GM19463 (cell line): ENCODE measurements at regions not wholly inside any gene's neighbourhood (a gene's known extent, or its start where the extent isn't known, plus 50 kb on each side); places are given as distances from the start of the nearest gene placed in this dataset.

Experiments used
- ATAC-seq: cut with Tn5 transposase; IDR thresholded peaks from one replicate; pipeline ENCODE4 v1.9.1; 2021; ENCODE audit warnings: mild to moderate bottlenecking, moderate library complexity; ENCODE audit not compliant: unreplicated experiment

DNA sequence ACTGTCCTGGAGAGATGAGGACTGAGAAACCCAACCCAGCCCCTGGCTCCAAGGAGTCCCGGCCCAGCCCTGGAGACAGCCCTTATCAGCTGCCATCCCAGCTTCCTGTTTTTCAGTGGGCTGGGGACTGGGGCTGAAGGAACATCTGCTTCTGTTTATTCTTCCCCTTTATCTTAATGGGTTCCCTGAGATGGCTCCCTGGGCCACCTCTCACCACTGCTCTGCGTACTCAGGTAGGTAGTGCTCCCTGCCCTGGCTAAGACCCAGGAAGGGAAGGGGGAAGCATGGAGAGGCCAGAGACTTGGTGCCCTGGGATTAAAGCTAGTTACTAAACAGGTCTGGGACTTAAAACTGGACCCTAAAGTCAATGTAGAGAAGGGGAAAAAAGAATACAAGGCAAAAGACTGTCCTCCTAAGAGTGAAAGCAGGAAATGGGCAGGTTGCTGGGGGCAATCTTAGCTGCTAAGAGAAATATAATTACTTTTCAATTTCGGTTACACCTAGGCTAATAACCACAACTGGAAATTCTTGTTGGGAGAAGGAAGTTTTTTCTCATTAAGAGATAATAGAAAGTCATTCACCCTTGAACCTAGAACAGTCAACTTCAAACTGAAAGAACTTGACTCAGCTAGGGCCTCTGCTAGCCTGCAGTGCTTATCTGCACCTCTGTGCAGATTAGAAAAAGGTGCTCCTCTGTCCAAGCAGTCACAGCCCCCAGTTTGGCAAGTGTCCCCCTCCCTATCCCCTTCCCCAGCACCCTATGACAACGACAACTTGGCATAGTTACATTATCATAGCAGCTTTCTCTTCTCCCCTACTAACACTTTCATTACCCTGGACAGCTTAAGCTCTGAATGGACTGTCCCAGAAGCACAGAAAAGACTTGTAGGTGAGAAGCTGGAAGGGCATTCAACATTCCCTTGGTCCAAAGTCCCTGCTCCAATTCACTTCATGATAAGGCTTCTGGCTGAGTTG lies 65.6 kb upstream of the KDM7A start:
- ATAC-seq, result peak; percentile 83

DNA sequence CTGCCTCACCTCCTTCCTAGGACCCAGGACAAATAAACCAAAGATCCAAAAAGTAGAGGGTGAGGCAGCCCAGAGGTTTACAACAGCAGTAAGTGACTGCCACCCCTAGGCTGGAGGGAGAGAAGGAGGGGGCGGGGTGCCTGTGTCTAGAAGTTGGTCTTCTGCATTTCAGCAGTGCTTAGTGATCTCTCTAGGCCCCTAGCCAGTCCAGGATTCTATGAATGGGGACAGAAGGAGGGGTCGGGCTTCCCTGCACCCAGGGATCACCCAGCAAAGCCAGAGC lies 62.8 kb upstream of the KDM7A start:
- ATAC-seq, result no peak

- no peak for ATAC-seq
These were observed 62.2 kb upstream of the KDM7A start for GRCh38 chr7:140238778-140239652.

- ATAC-seq, result no peak
These were observed 60.6 kb upstream of the KDM7A start for GRCh38 chr7:140237390-140237789.

- no peak for ATAC-seq
These were observed 59.8 kb upstream of the KDM7A start for GRCh38 chr7:140236626-140237025.

GRCh38 chr7:140235114-140235513 lies 58.3 kb upstream of the KDM7A start:
- ATAC-seq, result no peak

- ATAC-seq, result peak; percentile 67
These were observed 56.5 kb upstream of the KDM7A start for GRCh38 chr7:140232957-140233917.

DNA sequence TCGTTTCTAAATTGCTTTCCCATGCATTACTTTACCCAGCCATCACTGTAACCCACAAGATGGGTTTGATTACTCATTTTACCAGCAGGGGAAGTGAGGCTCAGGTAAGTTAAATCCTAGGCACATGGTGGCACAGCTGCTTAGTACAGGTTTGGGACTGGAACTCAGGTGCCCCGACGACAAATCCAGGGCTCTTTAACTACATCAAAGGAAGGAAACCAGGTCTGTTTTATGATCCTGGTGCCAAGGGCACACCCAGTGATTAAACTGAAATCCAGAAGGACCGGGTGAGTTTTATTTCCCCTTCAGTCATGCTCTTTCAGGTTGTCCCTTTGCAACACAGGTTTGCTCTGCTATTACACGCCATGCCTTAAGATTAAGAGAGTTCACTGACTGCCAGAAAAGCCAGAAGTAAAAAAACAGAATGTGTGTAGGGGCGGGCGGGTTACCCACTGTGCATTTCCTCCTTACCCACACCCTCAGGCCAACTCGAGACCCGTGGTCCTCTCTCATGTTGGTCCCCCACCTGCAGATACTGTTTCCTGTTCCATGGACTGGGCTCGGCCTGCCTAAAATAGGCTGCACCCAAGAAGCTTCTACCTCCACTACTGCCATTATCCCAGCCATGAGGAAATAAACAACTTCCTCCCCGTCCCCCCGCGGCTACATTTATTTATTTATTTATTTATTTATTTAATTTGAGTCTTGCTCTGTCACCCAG lies 55.1 kb upstream of the KDM7A start:
- ATAC-seq, result no peak

- no peak for ATAC-seq
These were observed 54.3 kb upstream of the KDM7A start for GRCh38 chr7:140230861-140231770.

- ATAC-seq, result no peak
These were observed 53.7 kb upstream of the KDM7A start for GRCh38 chr7:140230516-140230860.

- no peak for ATAC-seq
These were observed 53.1 kb upstream of the KDM7A start for GRCh38 chr7:140229591-140230515.

DNA sequence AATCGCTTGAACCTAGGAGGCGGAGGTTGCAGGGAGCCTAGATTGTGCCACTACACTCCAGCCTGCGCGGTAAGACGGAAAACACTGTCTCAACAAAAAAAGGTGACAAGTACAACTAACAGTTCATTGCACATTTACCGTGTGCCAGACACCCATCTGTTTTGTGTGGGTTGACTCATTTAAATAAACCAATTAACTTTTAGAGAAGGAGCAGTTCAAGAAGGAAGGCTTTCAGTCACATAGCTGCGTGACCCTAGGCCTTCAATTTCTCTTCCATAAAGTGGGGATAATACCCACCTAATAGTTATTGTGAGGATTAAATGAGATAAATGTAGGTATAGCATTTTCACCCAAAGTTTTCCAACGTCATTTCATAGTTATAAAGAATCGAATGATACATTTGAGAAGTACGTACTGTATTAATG lies 52.3 kb upstream of the KDM7A start:
- no peak for ATAC-seq
